GM12878 (cell line): ENCODE measurements at regions not wholly inside any gene's neighbourhood (a gene's known extent, or its start where the extent isn't known, plus 50 kb on each side); places are given as distances from the start of the nearest gene placed in this dataset.

Experiments used
- ATAC-seq: fragments of 200-7000 bp; cut with Tn5 transposase; 3 replicates; pipeline ENCODE4 v1.9.1; 2020; ENCODE audit warnings: mild to moderate bottlenecking, moderate library complexity
- BruUV-seq: library from RNA; stranded (reverse); fragments of 400-500 nt; replicated peaks from 2 replicates; lab custom pipeline; 2021; lab: Mats Ljungman, UMichigan
- CTCF ChIA-PET: fragments of 300-600 bp; sonication (Branson Sonifier 250); formaldehyde crosslinking; extraction: SDS; loops from one replicate; lab custom pipeline; 2021; ENCODE audit warnings: inconsistent platforms; lab: Yijun Ruan, JAX
- POLR2A ChIA-PET: fragments of 350-600 bp; formaldehyde crosslinking; extraction: SDS; loops from one replicate; lab custom pipeline; 2021; ENCODE audit warnings: inconsistent platforms; lab: Charles Lee
- RAD21 ChIA-PET: fragments of 300-600 bp; sonication (Branson Sonifier 250); formaldehyde crosslinking; loops from one replicate; lab custom pipeline; 2023; ENCODE audit warnings: antibody characterized with exemption; ENCODE audit not compliant: unreplicated experiment; lab: Charles Lee
- SMC1A ChIA-PET: fragments of 300-600 bp; sonication (Branson Sonifier 250); formaldehyde crosslinking; loops from one replicate; lab custom pipeline; 2023; ENCODE audit not compliant: unreplicated experiment, uncharacterized antibody; lab: Charles Lee
- DNase-seq: peaks from one replicate; pipeline ENCODE4 v3.0.0-alpha.2; 2011; ENCODE audit warnings: low read depth, low spot score
- FAIRE-seq: peaks from 3 replicates; lab custom pipeline; 2011; peaks lifted over from hg19 to GRCh38; lab: Jason Lieb, UNC
- H2AFZ ChIP-seq: 2 replicates; pipeline ENCODE4 v1.6.0; 2011; ENCODE audit warnings: low read depth, low read length, control low read depth; ENCODE audit not compliant: control insufficient read depth
- H3K27ac ChIP-seq: 2 replicates; pipeline ENCODE4 v1.5.1; 2011; ENCODE audit warnings: control low read depth; ENCODE audit not compliant: control insufficient read depth, insufficient read depth
- H3K27me3 ChIP-seq, 2 experiments: replicated peaks in 1 of 2; 2 replicates each; pipeline versions ENCODE4 v1.6.0 to v1.6.1; 2011; ENCODE audit warnings: low read length in 1 of 2; ENCODE audit not compliant: control insufficient read depth in 2 of 2, insufficient read depth in 2 of 2
- H3K36me3 ChIP-seq, 2 experiments: 2 replicates each; pipeline ENCODE4 v1.5.1; 2011; ENCODE audit warnings: low read length in 1 of 2; ENCODE audit not compliant: control insufficient read depth in 2 of 2, insufficient read depth in 2 of 2
- H3K4me1 ChIP-seq: 2 replicates; pipeline ENCODE4 v1.6.1; 2011; ENCODE audit warnings: mild to moderate bottlenecking, low read length, moderate library complexity, mixed read lengths; ENCODE audit not compliant: control insufficient read depth, insufficient read depth
- H3K4me2 ChIP-seq: 2 replicates; pipeline ENCODE4 v1.6.0; 2011; ENCODE audit warnings: control low read depth; ENCODE audit not compliant: control insufficient read depth, insufficient read depth
- H3K4me3 ChIP-seq: fragments of 200-600 bp; sonication (generic); 2 replicates; pipeline ENCODE4 v1.5.1; 2016
- H3K79me2 ChIP-seq: 2 replicates; pipeline ENCODE4 v1.6.0; 2011; ENCODE audit warnings: low read length; ENCODE audit not compliant: control insufficient read depth, insufficient read depth
- H3K9ac ChIP-seq: 2 replicates; pipeline ENCODE4 v1.8.0; 2011; ENCODE audit warnings: low read length, control low read depth, mixed read lengths; ENCODE audit not compliant: control insufficient read depth, insufficient read depth
- H3K9me3 ChIP-seq: replicated peaks from 3 replicates; pipeline ENCODE4 v1.5.1; 2011; ENCODE audit warnings: mild to moderate bottlenecking, low read length; ENCODE audit not compliant: control insufficient read depth, insufficient read depth
- H4K20me1 ChIP-seq: 2 replicates; pipeline ENCODE4 v1.6.0; 2011; ENCODE audit not compliant: control insufficient read depth, insufficient read depth
- ATF7 ChIP-seq: fragments of 450-650 bp; IDR thresholded peaks from 2 replicates; pipeline ENCODE4 v1.6.1; 2016; ENCODE audit warnings: low read depth, mild to moderate bottlenecking
- CTCF ChIP-seq, 3 experiments: IDR thresholded peaks in 2 of 3; conservative IDR thresholded peaks in 1 of 3; 2 replicates each; pipeline ENCODE4 v1.5.1; 2011; ENCODE audit warnings: low read depth in 3 of 3, low read length in 3 of 3, mild to moderate bottlenecking in 3 of 3, control low read depth in 2 of 3, moderate library complexity in 2 of 3, inconsistent platforms in 1 of 3, mixed read lengths in 1 of 3; ENCODE audit not compliant: control insufficient read depth in 2 of 3, insufficient read depth in 1 of 3; ENCODE audit errors: extremely low read depth in 1 of 3
- GABPA ChIP-seq: IDR thresholded peaks from 2 replicates; pipeline ENCODE4 v1.6.1; 2014; ENCODE audit warnings: antibody characterized with exemption, low read depth, mild to moderate bottlenecking, inconsistent platforms
- IKZF1 ChIP-seq: fragments of 450-650 bp; conservative IDR thresholded peaks from 2 replicates; pipeline ENCODE4 v1.6.1; 2017; ENCODE audit warnings: antibody characterized with exemption, mild to moderate bottlenecking
- POLR2AphosphoS5 ChIP-seq: IDR thresholded peaks from 2 replicates; pipeline ENCODE4 v1.6.1; 2011; ENCODE audit warnings: mild to moderate bottlenecking, low read length, inconsistent platforms
- TCF7 ChIP-seq: IDR thresholded peaks from 2 replicates; pipeline ENCODE4 v1.6.1; 2014; ENCODE audit warnings: antibody characterized with exemption, borderline replicate concordance
- ZNF384 ChIP-seq: IDR thresholded peaks from 2 replicates; pipeline ENCODE4 v1.6.1; 2012; ENCODE audit warnings: low read depth, mild to moderate bottlenecking, low read length, improper control_type of control experiment, borderline replicate concordance
- whole genome bisulfite sequencing: methylation state at CpG from one replicate; pipeline ENCODE4 v1.1.6; 2016; ENCODE audit warnings: low lambda C conversion rate; ENCODE audit not compliant: insufficient replicate concordance, insufficient coverage; ENCODE audit errors: missing lambda C conversion rate; 5-methylcytosine and 5-hydroxymethylcytosine counted together
- in situ Hi-C: fragments of 300-500 bp; cut with MboI; formaldehyde crosslinking; loops from 9 replicates; pipeline ENCODE4 v1.14.3; 2018; ENCODE audit warnings: mixed read lengths
- intact Hi-C: fragments of 100-400 bp; cut with micrococcal nuclease; formaldehyde crosslinking; loops from one replicate; pipeline ENCODE4 v1.14.2; 2022; ENCODE audit not compliant: unreplicated experiment
- TF ChIP-seq, protein P1 (sequence below): fragments of 450-650 bp; IDR thresholded peaks from 2 replicates; pipeline ENCODE4 v1.6.1; 2016; ENCODE audit warnings: mild to moderate bottlenecking, moderate library complexity, borderline replicate concordance

- TF ChIP-seq, protein P1, sequence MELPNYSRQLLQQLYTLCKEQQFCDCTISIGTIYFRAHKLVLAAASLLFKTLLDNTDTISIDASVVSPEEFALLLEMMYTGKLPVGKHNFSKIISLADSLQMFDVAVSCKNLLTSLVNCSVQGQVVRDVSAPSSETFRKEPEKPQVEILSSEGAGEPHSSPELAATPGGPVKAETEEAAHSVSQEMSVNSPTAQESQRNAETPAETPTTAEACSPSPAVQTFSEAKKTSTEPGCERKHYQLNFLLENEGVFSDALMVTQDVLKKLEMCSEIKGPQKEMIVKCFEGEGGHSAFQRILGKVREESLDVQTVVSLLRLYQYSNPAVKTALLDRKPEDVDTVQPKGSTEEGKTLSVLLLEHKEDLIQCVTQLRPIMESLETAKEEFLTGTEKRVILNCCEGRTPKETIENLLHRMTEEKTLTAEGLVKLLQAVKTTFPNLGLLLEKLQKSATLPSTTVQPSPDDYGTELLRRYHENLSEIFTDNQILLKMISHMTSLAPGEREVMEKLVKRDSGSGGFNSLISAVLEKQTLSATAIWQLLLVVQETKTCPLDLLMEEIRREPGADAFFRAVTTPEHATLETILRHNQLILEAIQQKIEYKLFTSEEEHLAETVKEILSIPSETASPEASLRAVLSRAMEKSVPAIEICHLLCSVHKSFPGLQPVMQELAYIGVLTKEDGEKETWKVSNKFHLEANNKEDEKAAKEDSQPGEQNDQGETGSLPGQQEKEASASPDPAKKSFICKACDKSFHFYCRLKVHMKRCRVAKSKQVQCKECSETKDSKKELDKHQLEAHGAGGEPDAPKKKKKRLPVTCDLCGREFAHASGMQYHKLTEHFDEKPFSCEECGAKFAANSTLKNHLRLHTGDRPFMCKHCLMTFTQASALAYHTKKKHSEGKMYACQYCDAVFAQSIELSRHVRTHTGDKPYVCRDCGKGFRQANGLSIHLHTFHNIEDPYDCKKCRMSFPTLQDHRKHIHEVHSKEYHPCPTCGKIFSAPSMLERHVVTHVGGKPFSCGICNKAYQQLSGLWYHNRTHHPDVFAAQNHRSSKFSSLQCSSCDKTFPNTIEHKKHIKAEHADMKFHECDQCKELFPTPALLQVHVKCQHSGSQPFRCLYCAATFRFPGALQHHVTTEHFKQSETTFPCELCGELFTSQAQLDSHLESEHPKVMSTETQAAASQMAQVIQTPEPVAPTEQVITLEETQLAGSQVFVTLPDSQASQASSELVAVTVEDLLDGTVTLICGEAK = no peak
- no peak for TF ChIP-seq IKZF1
Observed at GRCh38 chr3:154970797-154971196, 109.3 kb upstream of the MME start (continued).

DNA sequence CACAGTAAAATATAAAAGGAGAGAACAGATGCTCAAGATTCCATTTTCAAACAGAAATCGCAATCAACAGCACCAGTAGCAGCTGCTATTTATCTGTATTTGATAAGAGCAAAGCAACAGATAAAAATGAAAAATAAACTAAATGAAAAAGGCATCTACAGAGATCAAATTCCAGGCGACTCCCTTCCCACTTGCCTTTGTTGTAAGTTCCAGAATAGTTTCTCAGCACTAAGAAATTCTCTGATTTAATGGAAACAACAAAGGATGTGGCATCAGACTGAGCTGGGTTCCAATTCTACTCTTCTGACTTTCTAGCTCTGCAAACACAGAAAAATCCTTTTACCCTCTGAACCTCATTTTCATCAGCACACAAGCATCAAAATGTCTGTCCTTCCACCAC is 110.8 kb upstream of the MME start:
- intact Hi-C loops (no loop called here), in situ Hi-C loops (no loop called here)
- H3K4me2 ChIP-seq = no peak overlapping the region
- no peak overlapping the region for H3K4me3 ChIP-seq
- H3K9me3 ChIP-seq = no peaks in the 10 kb centered on the region
- no peak overlapping the region for H3K27ac ChIP-seq
- ChIA-PET POLR2A (no interaction called here), CTCF (no interaction called here), SMC1A (no interaction called here), RAD21 (no interaction called here)
- H3K79me2 ChIP-seq = no peaks in the 10 kb centered on the region
- no peak for TF ChIP-seq TCF7
- no peak for TF ChIP-seq GABPA
- TF ChIP-seq POLR2AphosphoS5 = no peak
- TF ChIP-seq ATF7 = no peak
- no peak for TF ChIP-seq CTCF (IDR thresholded peaks at IDR 0.05 in 2 of 3, conservative IDR thresholded peaks at IDR 0.05 in 1 of 3; ENCODE audit: control insufficient read depth in 2 of 3, extremely low read depth in 1 of 3, insufficient read depth in 1 of 3, low read depth in 3 of 3, low read length in 3 of 3)
- TF ChIP-seq ZNF384 = no peak
- ATAC-seq (no peak), DNase-seq (no peak), FAIRE-seq (no peak)
- WGBS = 0% methylated on average over 2 of the region's 2 CpGs
- H2AFZ ChIP-seq = no peak overlapping the region
- H3K27me3 ChIP-seq = no peaks in the 10 kb centered on the region
- H3K9ac ChIP-seq = no peak overlapping the region
- no peaks in the 10 kb centered on the region for H4K20me1 ChIP-seq
- BruUV-seq = no TSS peak
- H3K4me1 ChIP-seq = no peaks in the 10 kb centered on the region
- H3K36me3 ChIP-seq = no peaks in the 10 kb centered on the region
